ENCODE measurements at regions not wholly inside any gene's neighbourhood (a gene's known extent, or its start where the extent isn't known, plus 50 kb on each side); places are given as distances from the start of the nearest gene placed in this dataset.

DNA sequence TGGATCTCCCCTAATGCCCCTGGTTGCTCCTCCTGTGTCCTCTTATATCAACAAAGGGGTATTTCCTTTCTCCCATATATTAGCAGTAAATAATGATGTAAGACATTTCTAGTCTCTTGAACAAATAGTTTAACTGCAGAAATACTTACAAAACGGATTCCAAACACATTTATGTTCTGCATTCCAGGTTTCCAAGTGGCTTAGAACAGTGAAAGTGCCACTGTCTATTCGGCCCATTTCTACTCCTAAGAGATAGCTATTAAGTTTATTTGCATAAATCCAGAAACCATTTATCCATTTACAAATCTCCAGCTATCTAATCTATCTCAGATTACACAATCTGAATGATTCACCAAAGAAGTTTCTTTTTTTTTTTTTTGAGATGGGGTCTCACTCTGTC, 55.8 kb upstream of the FRMD4B start:
- TF ChIP-seq, protein P1, sequence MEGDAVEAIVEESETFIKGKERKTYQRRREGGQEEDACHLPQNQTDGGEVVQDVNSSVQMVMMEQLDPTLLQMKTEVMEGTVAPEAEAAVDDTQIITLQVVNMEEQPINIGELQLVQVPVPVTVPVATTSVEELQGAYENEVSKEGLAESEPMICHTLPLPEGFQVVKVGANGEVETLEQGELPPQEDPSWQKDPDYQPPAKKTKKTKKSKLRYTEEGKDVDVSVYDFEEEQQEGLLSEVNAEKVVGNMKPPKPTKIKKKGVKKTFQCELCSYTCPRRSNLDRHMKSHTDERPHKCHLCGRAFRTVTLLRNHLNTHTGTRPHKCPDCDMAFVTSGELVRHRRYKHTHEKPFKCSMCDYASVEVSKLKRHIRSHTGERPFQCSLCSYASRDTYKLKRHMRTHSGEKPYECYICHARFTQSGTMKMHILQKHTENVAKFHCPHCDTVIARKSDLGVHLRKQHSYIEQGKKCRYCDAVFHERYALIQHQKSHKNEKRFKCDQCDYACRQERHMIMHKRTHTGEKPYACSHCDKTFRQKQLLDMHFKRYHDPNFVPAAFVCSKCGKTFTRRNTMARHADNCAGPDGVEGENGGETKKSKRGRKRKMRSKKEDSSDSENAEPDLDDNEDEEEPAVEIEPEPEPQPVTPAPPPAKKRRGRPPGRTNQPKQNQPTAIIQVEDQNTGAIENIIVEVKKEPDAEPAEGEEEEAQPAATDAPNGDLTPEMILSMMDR (IDR thresholded peaks at IDR 0.05; ENCODE audit: poor library complexity, severe bottlenecking) = no peak
- TF ChIP-seq POLR2AphosphoS5 (IDR thresholded peaks at IDR 0.05) (no peak), EZH2 (IDR thresholded peaks at IDR 0.05; ENCODE audit: borderline replicate concordance, insufficient read depth, low read length, poor library complexity, severe bottlenecking) (no peak), SMC3 (conservative IDR thresholded peaks at IDR 0.05; ENCODE audit: poor library complexity) (no peak), TAF1 (IDR thresholded peaks at IDR 0.05; ENCODE audit: low read depth) (no peak)

Measured in neural cell (in vitro differentiated cells).